ENCODE measurements at regions not wholly inside any gene's neighbourhood (a gene's known extent, or its start where the extent isn't known, plus 50 kb on each side); places are given as distances from the start of the nearest gene placed in this dataset.

DNA sequence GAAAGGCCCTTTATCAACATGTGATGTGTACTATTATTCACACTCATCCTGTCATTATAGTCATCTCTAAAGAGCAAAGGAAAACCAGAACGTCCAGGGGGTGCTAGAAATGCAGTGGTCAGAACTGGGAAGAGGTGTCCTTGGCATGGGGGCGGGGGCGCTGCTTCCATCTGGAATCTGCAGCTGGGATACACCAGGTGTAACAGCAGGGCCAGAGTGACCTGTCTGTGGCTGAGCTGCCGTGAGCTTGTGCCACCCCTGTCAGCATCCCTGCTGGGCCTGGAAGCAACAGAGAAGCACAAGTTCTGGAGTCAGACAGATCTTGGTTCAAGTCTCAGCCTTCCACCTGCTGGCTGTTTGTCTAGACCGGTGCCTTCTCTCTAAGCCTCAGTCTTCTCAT is 263.3 kb upstream of the MVB12B start:
- ChIA-PET CTCF (no interaction called here), POLR2A (no interaction called here)
- DNase-seq (ENCODE audit: low read depth, low spot score) (no peak), FAIRE-seq (no peak)
- no TSS peak for BruUV-seq (replicated peaks)
- Histone ChIP-seq H3K79me2 (ENCODE audit: control insufficient read depth, insufficient read depth, low read length) (no peaks in the 10 kb centered on the region), H2AFZ (ENCODE audit: low read depth, low read length) (no peak overlapping the region), H3K27ac (ENCODE audit: insufficient read depth, low read depth, low read length) (no peak overlapping the region), H3K9me1 (replicated peaks; ENCODE audit: control insufficient read depth, extremely low read depth, insufficient read depth, low read length) (no peaks in the 10 kb centered on the region), H4K20me1 (replicated peaks; ENCODE audit: control insufficient read depth, extremely low read depth, insufficient read depth, low read length) (no peaks in the 10 kb centered on the region), H3K36me3 (ENCODE audit: control insufficient read depth in 2 of 2, extremely low read depth in 1 of 2, insufficient read depth in 2 of 2, low read length in 2 of 2) (no peaks in the 10 kb centered on the region), H3K4me3 (replicated peaks in 1 of 3; ENCODE audit: insufficient read depth in 1 of 3, low read depth in 1 of 3, low read length in 3 of 3) (no peak overlapping the region), H3K27me3 (ENCODE audit: control insufficient read depth in 2 of 2, insufficient read depth in 2 of 2, low read length in 2 of 2) (no peaks in the 10 kb centered on the region), H3K9me3 (replicated peaks; ENCODE audit: control insufficient read depth, insufficient read depth, low read length) (no peaks in the 10 kb centered on the region), H3K4me2 (ENCODE audit: insufficient read depth, low read length) (no peak overlapping the region), H3K4me1 (ENCODE audit: control insufficient read depth, extremely low read depth, insufficient read depth, low read length) (no peaks in the 10 kb centered on the region), H3K9ac (replicated peaks; ENCODE audit: extremely low read depth, insufficient read depth, low read length) (no peak overlapping the region)
- dilution Hi-C loops (cut with MboI; ENCODE audit: extremely low pct_ligation_motif_present, low sequenced_read_pairs) (no loop called here), intact Hi-C loops (cut with micrococcal nuclease) (no loop called here)
- TF ChIP-seq GATA2 (IDR thresholded peaks at IDR 0.05; ENCODE audit: insufficient read depth, insufficient read length, low read depth, low read length), result no peak
- TF ChIP-seq MAX (IDR thresholded peaks at IDR 0.05; ENCODE audit: insufficient read depth, insufficient read length), result no peak
- no peak for TF ChIP-seq FOS (IDR thresholded peaks at IDR 0.05; ENCODE audit: borderline replicate concordance, insufficient read depth, low read length)
- TF ChIP-seq POLR2AphosphoS5 (IDR thresholded peaks at IDR 0.05; ENCODE audit: insufficient read depth, low read depth, low read length), result no peak
- TF ChIP-seq POLR2A (IDR thresholded peaks at IDR 0.05; ENCODE audit: low read depth, low read length), result no peak
- TF ChIP-seq EZH2 (IDR thresholded peaks at IDR 0.05; ENCODE audit: borderline replicate concordance, low read depth, low read length, severe bottlenecking), result no peak
- no peak for TF ChIP-seq MYC (IDR thresholded peaks at IDR 0.05; ENCODE audit: low read depth, low read length)
- TF ChIP-seq JUN (IDR thresholded peaks at IDR 0.05; ENCODE audit: borderline replicate concordance, insufficient read depth, insufficient read length, low read depth), result no peak
- TF ChIP-seq, protein P1, sequence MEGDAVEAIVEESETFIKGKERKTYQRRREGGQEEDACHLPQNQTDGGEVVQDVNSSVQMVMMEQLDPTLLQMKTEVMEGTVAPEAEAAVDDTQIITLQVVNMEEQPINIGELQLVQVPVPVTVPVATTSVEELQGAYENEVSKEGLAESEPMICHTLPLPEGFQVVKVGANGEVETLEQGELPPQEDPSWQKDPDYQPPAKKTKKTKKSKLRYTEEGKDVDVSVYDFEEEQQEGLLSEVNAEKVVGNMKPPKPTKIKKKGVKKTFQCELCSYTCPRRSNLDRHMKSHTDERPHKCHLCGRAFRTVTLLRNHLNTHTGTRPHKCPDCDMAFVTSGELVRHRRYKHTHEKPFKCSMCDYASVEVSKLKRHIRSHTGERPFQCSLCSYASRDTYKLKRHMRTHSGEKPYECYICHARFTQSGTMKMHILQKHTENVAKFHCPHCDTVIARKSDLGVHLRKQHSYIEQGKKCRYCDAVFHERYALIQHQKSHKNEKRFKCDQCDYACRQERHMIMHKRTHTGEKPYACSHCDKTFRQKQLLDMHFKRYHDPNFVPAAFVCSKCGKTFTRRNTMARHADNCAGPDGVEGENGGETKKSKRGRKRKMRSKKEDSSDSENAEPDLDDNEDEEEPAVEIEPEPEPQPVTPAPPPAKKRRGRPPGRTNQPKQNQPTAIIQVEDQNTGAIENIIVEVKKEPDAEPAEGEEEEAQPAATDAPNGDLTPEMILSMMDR (IDR thresholded peaks at IDR 0.05; ENCODE audit: extremely low read depth in 1 of 2, insufficient read depth in 1 of 2, low read depth in 1 of 2, low read length in 2 of 2), result no peak

Measured in endothelial cell of umbilical vein (primary cell).